WTC11 (cell line): ENCODE measurements at regions not wholly inside any gene's neighbourhood (a gene's known extent, or its start where the extent isn't known, plus 50 kb on each side); places are given as distances from the start of the nearest gene placed in this dataset.
"Not testable (repeated sequence)": the region's sequence is repeated elsewhere in the genome, so short reads cannot be mapped to it uniquely, and the experiment has no call there.

ENCODE experiments used
- ATAC-seq: fragments of 200-7000 bp; cut with Tn5 transposase; 2 replicates; pipeline ENCODE4 v1.10.0; 2021; ENCODE audit warnings: mild to moderate bottlenecking, moderate library complexity
- CTCF ChIA-PET: fragments of 300-600 bp; sonication (Branson Sonifier 250); formaldehyde crosslinking; loops from one replicate; lab custom pipeline; 2021; ENCODE audit warnings: antibody characterized with exemption; lab: Charles Lee
- POLR2A ChIA-PET: fragments of 350-600 bp; sonication (Branson Sonifier 250); formaldehyde crosslinking; loops from one replicate; lab custom pipeline; 2021; ENCODE audit warnings: antibody characterized with exemption; lab: Charles Lee
- DNase-seq: peaks from one replicate; pipeline ENCODE4 v3.0.0; 2021; ENCODE audit warnings: low spot score
- H3K27ac Mint-ChIP-seq: 2 replicates; pipeline ENCODE4 v1.8.0; 2021; ENCODE audit warnings: mixed read lengths
- H3K27me3 Mint-ChIP-seq: 2 replicates; pipeline ENCODE4 v1.8.0; 2021; ENCODE audit warnings: low read depth, mild to moderate bottlenecking, moderate library complexity, mixed read lengths
- H3K36me3 Mint-ChIP-seq: 2 replicates; pipeline ENCODE4 v1.8.0; 2021; ENCODE audit warnings: mixed read lengths
- H3K4me1 Mint-ChIP-seq: 2 replicates; pipeline ENCODE4 v1.8.0; 2022; ENCODE audit warnings: mixed read lengths
- H3K4me3 Mint-ChIP-seq: 2 replicates; pipeline ENCODE4 v1.8.0; 2021; ENCODE audit warnings: mild to moderate bottlenecking, moderate library complexity, mixed read lengths
- H3K9me3 Mint-ChIP-seq: 2 replicates; pipeline ENCODE4 v1.8.0; 2021; ENCODE audit warnings: mixed read lengths
- ELF4 ChIP-seq: sonication (generic); formaldehyde crosslinking; IDR thresholded peaks from 2 replicates; pipeline ENCODE4 v1.8.1; 2022; ENCODE audit warnings: low read depth, mild to moderate bottlenecking, moderate library complexity, missing genetic modification reagents
- ETV6 ChIP-seq: sonication (generic); formaldehyde crosslinking; IDR thresholded peaks from 2 replicates; pipeline ENCODE4 v1.8.1; 2022; ENCODE audit warnings: mild to moderate bottlenecking, missing genetic modification reagents
- FOXJ3 ChIP-seq: sonication (generic); formaldehyde crosslinking; IDR thresholded peaks from 2 replicates; pipeline ENCODE4 v1.9.0; 2021; ENCODE audit warnings: missing genetic modification reagents, mild to moderate bottlenecking, borderline replicate concordance
- JAZF1 ChIP-seq: fragments of 250-450 bp; sonication (Bioruptor Pico); IDR thresholded peaks from 2 replicates; pipeline ENCODE4 v1.9.0; 2021; ENCODE audit warnings: moderate library complexity, mild to moderate bottlenecking, inconsistent platforms
- NFATC4 ChIP-seq: fragments of 250-450 bp; sonication (Bioruptor Pico); IDR thresholded peaks from 2 replicates; pipeline ENCODE4 v1.9.0; 2021; ENCODE audit warnings: mild to moderate bottlenecking
- NR1H2 ChIP-seq: sonication (generic); formaldehyde crosslinking; IDR thresholded peaks from 2 replicates; pipeline ENCODE4 v1.9.0; 2021; ENCODE audit warnings: mild to moderate bottlenecking, moderate library complexity, missing genetic modification reagents
- OVOL2 ChIP-seq: fragments of 250-450 bp; sonication (Bioruptor Pico); IDR thresholded peaks from 2 replicates; pipeline ENCODE4 v1.9.0; 2021; ENCODE audit warnings: mild to moderate bottlenecking, borderline replicate concordance
- RELA ChIP-seq: sonication (generic); formaldehyde crosslinking; IDR thresholded peaks from 2 replicates; pipeline ENCODE4 v1.8.1; 2022; ENCODE audit warnings: missing genetic modification reagents, mild to moderate bottlenecking, borderline replicate concordance
- RORB ChIP-seq: fragments of 250-450 bp; sonication (Bioruptor Pico); IDR thresholded peaks from 2 replicates; pipeline ENCODE4 v1.9.0; 2021; ENCODE audit warnings: mild to moderate bottlenecking
- SMAD3 ChIP-seq: sonication (generic); formaldehyde crosslinking; IDR thresholded peaks from 2 replicates; pipeline ENCODE4 v1.8.0; 2022; ENCODE audit warnings: missing genetic modification reagents, mild to moderate bottlenecking, borderline replicate concordance
- ZNF121 ChIP-seq: sonication (generic); formaldehyde crosslinking; IDR thresholded peaks from 2 replicates; pipeline ENCODE4 v1.8.0; 2023; ENCODE audit warnings: missing genetic modification reagents
- ZNF263 ChIP-seq: sonication (generic); formaldehyde crosslinking; IDR thresholded peaks from 2 replicates; pipeline ENCODE4 v1.8.1; 2022; ENCODE audit warnings: low read depth, mild to moderate bottlenecking, moderate library complexity, missing genetic modification reagents
- ZNF317 ChIP-seq: sonication (generic); formaldehyde crosslinking; IDR thresholded peaks from 2 replicates; pipeline ENCODE4 v1.8.1; 2023; ENCODE audit warnings: low read depth, mild to moderate bottlenecking, moderate library complexity, missing genetic modification reagents, borderline replicate concordance
- ZNF396 ChIP-seq: fragments of 250-450 bp; sonication (Bioruptor Pico); IDR thresholded peaks from 2 replicates; pipeline ENCODE4 v1.8.0; 2021; ENCODE audit warnings: mild to moderate bottlenecking, moderate library complexity, borderline replicate concordance
- TF ChIP-seq, protein P1 (sequence below): sonication (generic); formaldehyde crosslinking; IDR thresholded peaks from 2 replicates; pipeline ENCODE4 v1.8.0; 2022; ENCODE audit warnings: mild to moderate bottlenecking, missing genetic modification reagents
- TF ChIP-seq, protein P2 (sequence below): sonication (generic); formaldehyde crosslinking; IDR thresholded peaks from 2 replicates; pipeline ENCODE4 v1.8.1; 2022; ENCODE audit warnings: mild to moderate bottlenecking, missing genetic modification reagents, moderate library complexity, borderline replicate concordance
- TF ChIP-seq, protein P3 (sequence below): fragments of 250-450 bp; sonication (Bioruptor Pico); IDR thresholded peaks from 2 replicates; pipeline ENCODE4 v1.9.0; 2021; ENCODE audit warnings: mild to moderate bottlenecking
- TF ChIP-seq, protein P4 (sequence below): sonication (generic); formaldehyde crosslinking; conservative IDR thresholded peaks from 2 replicates; pipeline ENCODE4 v1.8.1; 2023; ENCODE audit warnings: mild to moderate bottlenecking, low read depth, missing genetic modification reagents, moderate library complexity

DNA sequence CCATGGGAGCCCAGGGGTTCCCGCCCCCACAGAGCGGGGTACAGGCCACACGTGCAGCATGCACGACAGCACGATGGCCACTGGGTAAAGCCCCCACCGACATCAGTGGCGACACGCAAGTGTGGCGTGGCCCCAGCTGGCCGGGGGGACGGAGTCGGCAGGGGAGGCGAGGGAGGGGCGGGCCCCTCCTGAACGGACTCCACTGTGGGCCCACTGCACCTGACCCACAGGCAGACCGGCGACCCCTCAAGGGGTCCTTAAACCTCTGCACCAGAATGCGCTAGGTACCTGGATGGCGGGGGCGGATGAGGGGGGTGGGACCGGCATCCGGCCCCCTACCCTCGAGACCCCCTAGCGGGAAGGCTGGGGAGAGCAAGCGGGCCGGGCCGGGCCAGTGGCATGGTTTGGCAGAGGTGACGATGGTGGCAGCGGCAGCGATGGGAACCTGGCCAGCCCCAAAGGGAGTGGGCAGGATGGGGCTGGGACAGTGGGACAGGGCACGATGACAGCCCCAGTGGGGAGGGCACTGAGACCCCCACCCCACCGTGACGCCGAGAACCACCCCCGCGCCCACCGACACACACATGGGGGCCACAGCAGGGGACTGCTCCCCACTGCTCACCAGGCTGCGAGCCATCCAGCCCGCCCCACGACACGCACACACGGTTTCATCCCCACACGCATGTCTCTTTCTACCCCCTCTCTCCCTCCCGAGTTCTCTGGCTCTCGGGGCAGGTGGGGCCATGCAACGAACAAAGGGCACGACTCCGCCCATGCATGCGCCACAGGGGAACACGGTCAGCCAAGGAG, 91.9 kb upstream of the ANKRD30BL start:
- H3K36me3 Mint-ChIP-seq: peaks cover 36% of the 10 kb centered on the region

DNA sequence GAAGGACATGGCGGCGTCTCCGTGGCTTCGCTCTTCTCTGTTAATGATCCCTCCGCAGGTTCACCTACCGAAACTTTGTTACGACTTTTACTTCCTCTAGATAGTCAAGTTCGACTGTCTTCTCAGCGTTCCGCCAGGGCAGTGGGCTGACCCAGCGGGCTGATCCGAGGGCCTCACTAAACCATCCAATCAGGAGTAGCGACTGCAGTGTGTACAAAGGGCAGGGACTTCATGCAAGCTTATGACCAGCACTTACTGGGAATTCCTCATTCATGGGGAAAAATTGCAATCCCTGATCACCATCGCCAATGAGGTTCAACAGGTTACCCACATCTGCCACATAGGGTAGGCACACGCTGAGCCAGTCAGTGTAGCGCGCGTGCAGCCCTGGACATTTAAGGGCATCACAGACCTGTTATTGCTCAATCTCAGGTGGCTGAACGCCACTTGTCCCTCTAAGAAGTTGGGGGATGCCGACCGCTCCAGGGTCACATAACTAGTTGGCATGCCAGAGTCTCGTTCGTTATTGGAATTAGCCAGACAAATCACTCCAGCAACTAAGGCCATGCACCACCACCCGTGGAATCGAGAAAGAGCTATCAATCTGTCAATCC, 92.7 kb upstream of the ANKRD30BL start:
- DNase-seq, H3K4me1 Mint-ChIP-seq, CTCF ChIA-PET, H3K4me3 Mint-ChIP-seq, ATAC-seq, POLR2A ChIA-PET, H3K27ac Mint-ChIP-seq: not testable (repeated sequence)
- Mint-ChIP-seq H3K27me3 (peaks cover 25% of the 10 kb centered on the region), H3K9me3 (peaks cover 27% of the 10 kb centered on the region), H3K36me3 (peaks cover 29% of the 10 kb centered on the region)

More for the DNA sequence above, 91.9 kb upstream of the ANKRD30BL start:
- no peak for TF ChIP-seq RELA (CRISPR knock-in tag)
- no peak for TF ChIP-seq ETV6 (CRISPR knock-in tag)
- TF ChIP-seq ZNF263 (CRISPR knock-in tag): no peak
- TF ChIP-seq, protein P1, sequence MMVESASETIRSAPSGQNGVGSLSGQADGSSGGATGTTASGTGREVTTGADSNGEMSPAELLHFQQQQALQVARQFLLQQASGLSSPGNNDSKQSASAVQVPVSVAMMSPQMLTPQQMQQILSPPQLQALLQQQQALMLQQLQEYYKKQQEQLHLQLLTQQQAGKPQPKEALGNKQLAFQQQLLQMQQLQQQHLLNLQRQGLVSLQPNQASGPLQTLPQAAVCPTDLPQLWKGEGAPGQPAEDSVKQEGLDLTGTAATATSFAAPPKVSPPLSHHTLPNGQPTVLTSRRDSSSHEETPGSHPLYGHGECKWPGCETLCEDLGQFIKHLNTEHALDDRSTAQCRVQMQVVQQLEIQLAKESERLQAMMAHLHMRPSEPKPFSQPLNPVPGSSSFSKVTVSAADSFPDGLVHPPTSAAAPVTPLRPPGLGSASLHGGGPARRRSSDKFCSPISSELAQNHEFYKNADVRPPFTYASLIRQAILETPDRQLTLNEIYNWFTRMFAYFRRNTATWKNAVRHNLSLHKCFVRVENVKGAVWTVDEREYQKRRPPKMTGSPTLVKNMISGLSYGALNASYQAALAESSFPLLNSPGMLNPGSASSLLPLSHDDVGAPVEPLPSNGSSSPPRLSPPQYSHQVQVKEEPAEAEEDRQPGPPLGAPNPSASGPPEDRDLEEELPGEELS: no peak
- TF ChIP-seq, protein P2, sequence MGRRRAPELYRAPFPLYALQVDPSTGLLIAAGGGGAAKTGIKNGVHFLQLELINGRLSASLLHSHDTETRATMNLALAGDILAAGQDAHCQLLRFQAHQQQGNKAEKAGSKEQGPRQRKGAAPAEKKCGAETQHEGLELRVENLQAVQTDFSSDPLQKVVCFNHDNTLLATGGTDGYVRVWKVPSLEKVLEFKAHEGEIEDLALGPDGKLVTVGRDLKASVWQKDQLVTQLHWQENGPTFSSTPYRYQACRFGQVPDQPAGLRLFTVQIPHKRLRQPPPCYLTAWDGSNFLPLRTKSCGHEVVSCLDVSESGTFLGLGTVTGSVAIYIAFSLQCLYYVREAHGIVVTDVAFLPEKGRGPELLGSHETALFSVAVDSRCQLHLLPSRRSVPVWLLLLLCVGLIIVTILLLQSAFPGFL (CRISPR knock-in tag): no peak
- TF ChIP-seq, all 79 proteins: peak for 0
- H3K27ac Mint-ChIP-seq: no peak overlapping the region
- H3K27me3 Mint-ChIP-seq: peaks cover 19% of the 10 kb centered on the region
- ATAC-seq (no peak), DNase-seq (no peak)
- H3K4me1 Mint-ChIP-seq: no peaks in the 10 kb centered on the region
- no peak overlapping the region for H3K4me3 Mint-ChIP-seq
- peaks cover 32% of the 10 kb centered on the region for H3K9me3 Mint-ChIP-seq
- ChIA-PET POLR2A (no interaction called here), CTCF (no interaction called here)

DNA sequence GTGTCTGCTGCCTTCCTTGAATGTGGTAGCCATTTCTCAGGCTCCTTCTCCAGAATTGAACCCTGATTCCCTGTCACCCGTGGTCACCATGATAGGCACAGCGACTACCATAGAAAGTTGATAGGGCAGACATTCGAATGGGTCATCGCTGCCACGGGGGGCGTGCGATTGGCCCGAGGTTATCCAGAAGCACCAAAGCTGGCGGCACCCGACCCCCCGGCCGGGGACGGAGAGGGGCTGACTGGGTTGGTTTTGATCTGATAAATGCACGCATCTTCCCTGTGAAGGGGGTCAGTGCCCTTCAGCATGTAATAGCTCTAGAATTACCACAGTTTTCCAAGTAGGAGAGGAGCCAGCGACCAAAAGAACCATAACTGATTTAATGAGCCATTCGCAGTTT, 94.0 kb upstream of the ANKRD30BL start:
- ChIA-PET CTCF (no interaction called here), POLR2A (no interaction called here)
- Mint-ChIP-seq H3K36me3 (peaks cover 17% of the 10 kb centered on the region), H3K27ac (no peak overlapping the region), H3K9me3 (peaks cover 15% of the 10 kb centered on the region), H3K27me3 (peaks cover 26% of the 10 kb centered on the region), H3K4me3 (no peak overlapping the region), H3K4me1 (no peaks in the 10 kb centered on the region)
- DNase-seq (no peak), ATAC-seq (no peak)
- TF ChIP-seq ZNF121 (CRISPR knock-in tag): no peak
- TF ChIP-seq RORB (CRISPR knock-in tag): no peak
- TF ChIP-seq, protein P3, sequence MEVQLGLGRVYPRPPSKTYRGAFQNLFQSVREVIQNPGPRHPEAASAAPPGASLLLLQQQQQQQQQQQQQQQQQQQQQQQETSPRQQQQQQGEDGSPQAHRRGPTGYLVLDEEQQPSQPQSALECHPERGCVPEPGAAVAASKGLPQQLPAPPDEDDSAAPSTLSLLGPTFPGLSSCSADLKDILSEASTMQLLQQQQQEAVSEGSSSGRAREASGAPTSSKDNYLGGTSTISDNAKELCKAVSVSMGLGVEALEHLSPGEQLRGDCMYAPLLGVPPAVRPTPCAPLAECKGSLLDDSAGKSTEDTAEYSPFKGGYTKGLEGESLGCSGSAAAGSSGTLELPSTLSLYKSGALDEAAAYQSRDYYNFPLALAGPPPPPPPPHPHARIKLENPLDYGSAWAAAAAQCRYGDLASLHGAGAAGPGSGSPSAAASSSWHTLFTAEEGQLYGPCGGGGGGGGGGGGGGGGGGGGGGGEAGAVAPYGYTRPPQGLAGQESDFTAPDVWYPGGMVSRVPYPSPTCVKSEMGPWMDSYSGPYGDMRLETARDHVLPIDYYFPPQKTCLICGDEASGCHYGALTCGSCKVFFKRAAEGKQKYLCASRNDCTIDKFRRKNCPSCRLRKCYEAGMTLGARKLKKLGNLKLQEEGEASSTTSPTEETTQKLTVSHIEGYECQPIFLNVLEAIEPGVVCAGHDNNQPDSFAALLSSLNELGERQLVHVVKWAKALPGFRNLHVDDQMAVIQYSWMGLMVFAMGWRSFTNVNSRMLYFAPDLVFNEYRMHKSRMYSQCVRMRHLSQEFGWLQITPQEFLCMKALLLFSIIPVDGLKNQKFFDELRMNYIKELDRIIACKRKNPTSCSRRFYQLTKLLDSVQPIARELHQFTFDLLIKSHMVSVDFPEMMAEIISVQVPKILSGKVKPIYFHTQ (CRISPR knock-in tag): no peak

DNA sequence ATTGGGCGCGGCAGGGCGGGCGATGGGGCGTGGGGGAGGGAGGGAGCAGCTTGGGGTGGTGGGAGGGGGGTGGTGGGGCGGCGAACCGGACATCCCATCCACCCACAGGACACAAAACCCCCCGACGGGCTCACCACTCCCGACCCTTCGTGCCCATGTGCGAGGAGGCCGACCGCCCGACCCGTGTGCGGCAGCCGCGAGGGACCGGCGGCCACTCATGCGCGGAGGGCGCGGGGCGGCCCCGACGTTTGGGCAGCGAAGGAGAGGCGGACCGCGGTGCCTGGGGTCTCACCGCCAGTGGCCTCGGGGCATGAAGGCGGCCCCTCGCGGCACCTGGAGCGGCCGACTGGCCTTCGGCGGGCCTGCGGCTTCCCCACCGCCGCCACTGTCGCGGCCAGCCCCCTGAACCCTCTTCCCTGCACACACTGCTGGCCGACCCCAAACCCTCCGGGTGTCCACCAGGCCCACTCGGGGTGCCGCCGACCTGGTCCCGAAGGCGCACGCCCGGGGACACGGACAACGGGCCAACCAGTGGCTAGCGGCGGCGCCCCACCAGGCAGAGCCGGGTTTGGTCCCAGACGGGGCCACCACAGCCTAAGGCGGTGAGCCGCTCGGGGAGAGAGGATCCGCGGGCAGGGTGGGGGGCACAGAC, 94.6 kb upstream of the ANKRD30BL start:
- H3K4me1 Mint-ChIP-seq: no peaks in the 10 kb centered on the region
- no peak overlapping the region for H3K4me3 Mint-ChIP-seq
- ATAC-seq: no peak
- peaks cover 26% of the 10 kb centered on the region for H3K27me3 Mint-ChIP-seq
- DNase-seq: no peak
- H3K9me3 Mint-ChIP-seq: peaks cover 15% of the 10 kb centered on the region
- POLR2A ChIA-PET: no interaction called here
- CTCF ChIA-PET: no interaction called here
- peaks cover 17% of the 10 kb centered on the region for H3K36me3 Mint-ChIP-seq
- H3K27ac Mint-ChIP-seq: no peak overlapping the region
- TF ChIP-seq JAZF1 (CRISPR knock-in tag): no peak
- TF ChIP-seq FOXJ3 (CRISPR knock-in tag): no peak
- no peak for TF ChIP-seq ELF4 (CRISPR knock-in tag)
- no peak for TF ChIP-seq SMAD3
- no peak for TF ChIP-seq OVOL2 (CRISPR knock-in tag)
- no peak for TF ChIP-seq ZNF396 (CRISPR knock-in tag)
- no peak for TF ChIP-seq NFATC4
- no peak for TF ChIP-seq ZNF317 (CRISPR knock-in tag)
- TF ChIP-seq, protein P4, sequence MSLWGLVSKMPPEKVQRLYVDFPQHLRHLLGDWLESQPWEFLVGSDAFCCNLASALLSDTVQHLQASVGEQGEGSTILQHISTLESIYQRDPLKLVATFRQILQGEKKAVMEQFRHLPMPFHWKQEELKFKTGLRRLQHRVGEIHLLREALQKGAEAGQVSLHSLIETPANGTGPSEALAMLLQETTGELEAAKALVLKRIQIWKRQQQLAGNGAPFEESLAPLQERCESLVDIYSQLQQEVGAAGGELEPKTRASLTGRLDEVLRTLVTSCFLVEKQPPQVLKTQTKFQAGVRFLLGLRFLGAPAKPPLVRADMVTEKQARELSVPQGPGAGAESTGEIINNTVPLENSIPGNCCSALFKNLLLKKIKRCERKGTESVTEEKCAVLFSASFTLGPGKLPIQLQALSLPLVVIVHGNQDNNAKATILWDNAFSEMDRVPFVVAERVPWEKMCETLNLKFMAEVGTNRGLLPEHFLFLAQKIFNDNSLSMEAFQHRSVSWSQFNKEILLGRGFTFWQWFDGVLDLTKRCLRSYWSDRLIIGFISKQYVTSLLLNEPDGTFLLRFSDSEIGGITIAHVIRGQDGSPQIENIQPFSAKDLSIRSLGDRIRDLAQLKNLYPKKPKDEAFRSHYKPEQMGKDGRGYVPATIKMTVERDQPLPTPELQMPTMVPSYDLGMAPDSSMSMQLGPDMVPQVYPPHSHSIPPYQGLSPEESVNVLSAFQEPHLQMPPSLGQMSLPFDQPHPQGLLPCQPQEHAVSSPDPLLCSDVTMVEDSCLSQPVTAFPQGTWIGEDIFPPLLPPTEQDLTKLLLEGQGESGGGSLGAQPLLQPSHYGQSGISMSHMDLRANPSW (CRISPR knock-in tag): no peak
- TF ChIP-seq NR1H2: no peak
- no peak for TF ChIP-seq RORB (CRISPR knock-in tag)
